Heart left ventricle (tissue), 13 donors: ENCODE measurements at regions not wholly inside any gene's neighbourhood (a gene's known extent, or its start where the extent isn't known, plus 50 kb on each side); places are given as distances from the start of the nearest gene placed in this dataset.

Experiments used
- CTCF ChIP-seq, 12 donors: fragments of 200-600 bp; sonication (generic) in 4 of 12; IDR thresholded peaks; one replicate each; pipeline versions ENCODE4 v1.5.0 to v1.8.0; 2018 to 2022; ENCODE audit warnings: antibody characterized with exemption in 12 of 12, mild to moderate bottlenecking in 5 of 12
- POLR2A ChIP-seq, 2 donors: fragments of 450-650 bp; IDR thresholded peaks; one replicate each; pipeline ENCODE4 v1.6.1; 2017; ENCODE audit warnings: antibody characterized with exemption in 2 of 2, mild to moderate bottlenecking in 2 of 2, moderate library complexity in 2 of 2
- donor health status: ischemic (EF 13 %, LVEDD 7.1; RV severe dilation, severe dysfunction).
- donor health status: DM: no; HTN: yes; CAD: no.
- donor health status: DM: no; HTN: no; CAD: no.
- donor health status: ischemic (EF 25% LVEDD 6.9; RV normal size, moderate dysfunction).
- donor health status: ischemic (EF 25% LVEDD 5.7; RV mildly dilated, moderate dysfunction).
- donor health status: ischemic (EF 35%, LVEDD 5.7; RV mildly dilated, moderate dysfunction).
- donor health status: nonischemic (EF 11% LVEDD 7.7; RV severe dilation, severe dysfunction).
- donor health status: DM: yes; HTN: yes; CAD: no.
- donor health status: PGD.
- donor health status: ischemic (EF 29% LVEDD 5.4; RV normal size, mild dysfunction).
- donor health status: nonischemic (EF 23%, LVEDD 6.1; RV moderate dilation, normal function).

GRCh38 chr6:16061818-16062217 lies 67.1 kb upstream of the MYLIP start:
- no peak for TF ChIP-seq CTCF (IDR thresholded peaks at IDR 0.05)
- no peak for TF ChIP-seq POLR2A (IDR thresholded peaks at IDR 0.05)
